Neural progenitor cell (in vitro differentiated cells): ENCODE measurements at regions not wholly inside any gene's neighbourhood (a gene's known extent, or its start where the extent isn't known, plus 50 kb on each side); places are given as distances from the start of the nearest gene placed in this dataset.

Source experiments
- DNase-seq: peaks from one replicate; pipeline ENCODE4 v3.0.0-alpha.2; 2016; ENCODE audit warnings: low spot score
- H2AFZ ChIP-seq: fragments of 200-600 bp; sonication (generic); replicated peaks from 2 replicates; pipeline ENCODE4 v1.6.1; 2016; ENCODE audit warnings: antibody characterized with exemption
- H3F3A ChIP-seq: fragments of 200-600 bp; sonication (generic); 2 replicates; pipeline ENCODE4 v1.6.1; 2016; ENCODE audit warnings: antibody characterized with exemption, low read depth
- H3K27ac ChIP-seq: fragments of 200-600 bp; sonication (generic); 2 replicates; pipeline ENCODE4 v1.5.1; 2016; ENCODE audit warnings: mild to moderate bottlenecking
- H3K27me3 ChIP-seq: fragments of 200-600 bp; sonication (generic); 2 replicates; pipeline ENCODE4 v1.6.1; 2016; ENCODE audit warnings: mild to moderate bottlenecking, moderate library complexity
- H3K36me3 ChIP-seq: fragments of 200-600 bp; sonication (generic); 2 replicates; pipeline ENCODE4 v1.5.1; 2016
- H3K4me1 ChIP-seq: fragments of 200-600 bp; sonication (generic); 2 replicates; pipeline ENCODE4 v1.6.1; 2016; ENCODE audit warnings: mixed run types
- H3K4me2 ChIP-seq: fragments of 200-600 bp; sonication (generic); 2 replicates; pipeline ENCODE4 v1.6.1; 2016
- H3K4me3 ChIP-seq: fragments of 200-600 bp; sonication (generic); 2 replicates; pipeline ENCODE4 v1.5.1; 2016
- H3K79me2 ChIP-seq: fragments of 200-600 bp; sonication (generic); 2 replicates; pipeline ENCODE4 v1.6.1; 2016; ENCODE audit warnings: low read depth
- H3K9ac ChIP-seq: fragments of 200-600 bp; sonication (generic); 2 replicates; pipeline ENCODE4 v1.6.1; 2016
- H3K9me3 ChIP-seq: fragments of 200-600 bp; sonication (generic); 2 replicates; pipeline ENCODE4 v1.5.1; 2016; ENCODE audit warnings: low read depth
- H4K20me1 ChIP-seq: fragments of 200-600 bp; sonication (generic); 2 replicates; pipeline ENCODE4 v1.6.1; 2016; ENCODE audit warnings: low read depth
- H3K27ac Mint-ChIP-seq: 3 replicates; pipeline ENCODE4 v1.8.0; 2021; ENCODE audit warnings: mixed read lengths
- H3K27me3 Mint-ChIP-seq: 2 replicates; pipeline ENCODE4 v1.8.0; 2022; ENCODE audit warnings: low read depth, mild to moderate bottlenecking, inconsistent platforms, moderate library complexity, mixed read lengths; ENCODE audit not compliant: insufficient read depth
- H3K36me3 Mint-ChIP-seq: 3 replicates; pipeline ENCODE4 v1.8.0; 2021; ENCODE audit warnings: mixed read lengths
- H3K4me1 Mint-ChIP-seq: 3 replicates; pipeline ENCODE4 v1.8.0; 2021; ENCODE audit warnings: mixed read lengths
- H3K4me3 Mint-ChIP-seq: 3 replicates; pipeline ENCODE4 v1.8.0; 2021; ENCODE audit warnings: mild to moderate bottlenecking, moderate library complexity, mixed read lengths
- H3K9me3 Mint-ChIP-seq: 3 replicates; pipeline ENCODE4 v1.8.0; 2020; ENCODE audit warnings: mixed read lengths
- EZH2 ChIP-seq: fragments of 200-600 bp; sonication (generic); IDR thresholded peaks from 2 replicates; pipeline ENCODE4 v1.6.1; 2017; ENCODE audit warnings: antibody characterized with exemption, mild to moderate bottlenecking, moderate library complexity
- EZH2phosphoT487 ChIP-seq: fragments of 200-600 bp; sonication (generic); IDR thresholded peaks from 2 replicates; pipeline ENCODE4 v1.6.1; 2017; ENCODE audit warnings: antibody characterized with exemption
- TF ChIP-seq, protein P1 (sequence below): fragments of 200-600 bp; sonication (generic); IDR thresholded peaks from 2 replicates; pipeline ENCODE4 v1.5.1; 2017; ENCODE audit warnings: antibody characterized with exemption, mild to moderate bottlenecking

DNA sequence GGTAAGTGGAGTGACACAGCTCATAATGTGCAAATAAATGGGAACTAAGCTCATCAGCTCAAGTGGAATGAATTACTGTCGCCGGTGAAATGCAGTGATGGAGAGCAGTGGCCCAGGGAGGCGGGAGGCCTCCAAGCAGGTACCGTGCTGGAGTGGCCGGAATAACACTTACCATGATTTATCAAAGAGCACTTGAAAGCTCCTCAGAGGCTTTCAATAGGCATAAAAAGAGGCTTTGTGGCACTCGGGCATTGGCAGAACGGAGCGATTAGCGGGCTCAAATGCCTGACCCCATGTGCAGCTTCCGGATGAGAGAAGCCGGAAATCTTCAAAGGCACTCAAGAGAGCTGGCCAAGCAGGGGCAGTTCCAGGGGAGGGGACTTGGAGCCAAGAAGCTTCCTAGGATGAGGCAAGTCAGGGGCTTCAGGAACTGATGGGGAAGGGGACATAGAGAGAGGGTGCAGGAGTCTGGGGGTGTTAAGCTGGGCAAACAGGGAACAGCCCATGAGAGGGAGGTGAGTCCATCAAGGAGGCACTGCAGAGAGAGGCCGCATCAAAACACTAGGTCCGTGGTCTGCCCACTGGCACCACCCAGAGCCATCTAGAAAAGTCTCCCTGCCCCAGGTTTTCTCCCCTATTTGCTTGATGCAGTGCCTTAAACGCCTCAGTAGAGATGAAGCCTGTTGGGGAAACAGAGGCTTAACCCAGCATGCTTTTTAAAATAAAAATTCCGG is 144.0 kb upstream of the IRX6 start:
- Histone ChIP-seq H3K36me3 (no peaks in the 10 kb centered on the region), H3K27me3 (no peaks in the 10 kb centered on the region), H3K4me1 (peaks cover 37% of the 10 kb centered on the region), H3K9me3 (no peaks in the 10 kb centered on the region), H3K79me2 (no peaks in the 10 kb centered on the region), H2AFZ (no peak overlapping the region), H3K4me3 (no peak overlapping the region), H3F3A (peaks cover 4% of the 10 kb centered on the region), H3K4me2 (no peak overlapping the region), H4K20me1 (no peaks in the 10 kb centered on the region), H3K9ac (no peak overlapping the region), H3K27ac (no peak overlapping the region)
- TF ChIP-seq EZH2 (no peak), EZH2phosphoT487 (no peak)
- TF ChIP-seq, protein P1, sequence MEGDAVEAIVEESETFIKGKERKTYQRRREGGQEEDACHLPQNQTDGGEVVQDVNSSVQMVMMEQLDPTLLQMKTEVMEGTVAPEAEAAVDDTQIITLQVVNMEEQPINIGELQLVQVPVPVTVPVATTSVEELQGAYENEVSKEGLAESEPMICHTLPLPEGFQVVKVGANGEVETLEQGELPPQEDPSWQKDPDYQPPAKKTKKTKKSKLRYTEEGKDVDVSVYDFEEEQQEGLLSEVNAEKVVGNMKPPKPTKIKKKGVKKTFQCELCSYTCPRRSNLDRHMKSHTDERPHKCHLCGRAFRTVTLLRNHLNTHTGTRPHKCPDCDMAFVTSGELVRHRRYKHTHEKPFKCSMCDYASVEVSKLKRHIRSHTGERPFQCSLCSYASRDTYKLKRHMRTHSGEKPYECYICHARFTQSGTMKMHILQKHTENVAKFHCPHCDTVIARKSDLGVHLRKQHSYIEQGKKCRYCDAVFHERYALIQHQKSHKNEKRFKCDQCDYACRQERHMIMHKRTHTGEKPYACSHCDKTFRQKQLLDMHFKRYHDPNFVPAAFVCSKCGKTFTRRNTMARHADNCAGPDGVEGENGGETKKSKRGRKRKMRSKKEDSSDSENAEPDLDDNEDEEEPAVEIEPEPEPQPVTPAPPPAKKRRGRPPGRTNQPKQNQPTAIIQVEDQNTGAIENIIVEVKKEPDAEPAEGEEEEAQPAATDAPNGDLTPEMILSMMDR = no peak
- Mint-ChIP-seq H3K27me3 (peaks cover 6% of the 10 kb centered on the region), H3K4me3 (peak overlapping the region; percentile 33), H3K27ac (no peak overlapping the region), H3K9me3 (peaks cover 2% of the 10 kb centered on the region), H3K36me3 (no peaks in the 10 kb centered on the region), H3K4me1 (peaks cover 36% of the 10 kb centered on the region)
- peak; percentile 54 for DNase-seq

DNA sequence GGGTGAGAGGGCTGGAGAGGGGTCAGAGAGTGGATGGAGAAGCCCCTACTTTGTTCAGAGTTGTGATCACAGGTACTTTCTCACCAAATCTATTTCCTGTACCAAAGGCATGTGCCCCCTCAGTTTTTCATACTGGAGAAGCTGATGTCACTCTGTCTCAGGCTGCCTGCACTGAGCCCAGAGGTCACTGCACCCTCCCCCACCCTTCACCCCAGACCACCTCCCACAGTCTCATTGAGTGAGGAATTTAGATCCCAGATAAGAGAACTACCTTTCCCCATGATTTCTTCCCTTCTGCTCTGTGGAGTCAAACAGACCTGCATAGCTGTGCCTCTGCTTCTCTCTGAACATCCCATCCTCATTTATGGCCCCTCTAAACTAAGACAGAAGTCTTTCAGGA is 140.0 kb upstream of the IRX6 start:
- H3K27me3 ChIP-seq = no peaks in the 10 kb centered on the region
- TF ChIP-seq EZH2 (no peak), EZH2phosphoT487 (no peak)
- TF ChIP-seq, protein P1 = no peak
- no peak overlapping the region for H3K27ac ChIP-seq
- no peak overlapping the region for H3K4me3 ChIP-seq
- Mint-ChIP-seq H3K27me3 (no peaks in the 10 kb centered on the region), H3K4me1 (peaks cover 42% of the 10 kb centered on the region), H3K27ac (no peak overlapping the region), H3K9me3 (peaks cover 2% of the 10 kb centered on the region), H3K36me3 (no peaks in the 10 kb centered on the region), H3K4me3 (no peak overlapping the region)
- H4K20me1 ChIP-seq = no peaks in the 10 kb centered on the region
- H3K4me1 ChIP-seq = peaks cover 43% of the 10 kb centered on the region
- H3K4me2 ChIP-seq = peak overlapping the region; percentile 44
- H3K79me2 ChIP-seq = no peaks in the 10 kb centered on the region
- H3K9me3 ChIP-seq = no peaks in the 10 kb centered on the region
- DNase-seq = peak; percentile 50
- H2AFZ ChIP-seq = peak overlapping the region; percentile 7
- peaks cover 4% of the 10 kb centered on the region for H3F3A ChIP-seq
- no peaks in the 10 kb centered on the region for H3K36me3 ChIP-seq
- H3K9ac ChIP-seq = no peak overlapping the region

DNA sequence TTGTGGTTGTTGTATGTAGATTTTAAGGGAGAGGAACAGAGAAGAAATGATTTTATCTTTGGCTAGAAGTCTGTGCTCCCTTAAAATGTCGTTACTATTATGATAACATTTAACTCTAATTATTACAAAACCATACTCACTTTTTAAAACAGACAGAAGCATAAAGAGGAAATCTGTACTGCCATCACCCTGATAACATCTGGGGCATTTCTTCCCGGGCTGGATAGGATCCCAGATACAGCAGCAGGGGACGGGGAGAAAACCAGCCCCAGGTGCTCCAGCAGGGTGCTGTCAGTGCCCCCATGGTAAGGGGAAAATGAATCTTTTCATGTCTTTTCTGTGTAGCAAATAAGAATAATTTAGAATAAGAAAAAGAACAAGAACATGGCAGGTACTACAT is 139.4 kb upstream of the IRX6 start:
- TF ChIP-seq, protein P1 = no peak
- TF ChIP-seq EZH2 = no peak
- TF ChIP-seq EZH2phosphoT487 = no peak
- Histone ChIP-seq H2AFZ (no peak overlapping the region), H3K4me1 (peaks cover 41% of the 10 kb centered on the region), H3K79me2 (no peaks in the 10 kb centered on the region), H3K4me3 (no peak overlapping the region), H3K27me3 (no peaks in the 10 kb centered on the region), H4K20me1 (no peaks in the 10 kb centered on the region), H3K9me3 (no peaks in the 10 kb centered on the region), H3K27ac (no peak overlapping the region), H3F3A (peaks cover 3% of the 10 kb centered on the region), H3K4me2 (peak overlapping the region; percentile 44), H3K9ac (no peak overlapping the region), H3K36me3 (no peaks in the 10 kb centered on the region)
- peaks cover 40% of the 10 kb centered on the region for H3K4me1 Mint-ChIP-seq
- no peak overlapping the region for H3K27ac Mint-ChIP-seq
- no peak overlapping the region for H3K4me3 Mint-ChIP-seq
- no peaks in the 10 kb centered on the region for H3K36me3 Mint-ChIP-seq
- DNase-seq = no peak
- H3K27me3 Mint-ChIP-seq = no peaks in the 10 kb centered on the region
- H3K9me3 Mint-ChIP-seq = peaks cover 2% of the 10 kb centered on the region
